H1 (cell line): ENCODE measurements at regions not wholly inside any gene's neighbourhood (a gene's known extent, or its start where the extent isn't known, plus 50 kb on each side); places are given as distances from the start of the nearest gene placed in this dataset.

Experiments used
- EZH2 ChIP-seq: fragments of 200-600 bp; sonication (generic); IDR thresholded peaks from 2 replicates; pipeline ENCODE4 v1.7.1; 2012; ENCODE audit warnings: low read depth, mild to moderate bottlenecking, moderate library complexity, low read length, inconsistent platforms; ENCODE audit not compliant: severe bottlenecking
- POLR2AphosphoS5 ChIP-seq: IDR thresholded peaks from 2 replicates; pipeline ENCODE4 v1.6.1; 2011; ENCODE audit warnings: low read depth, low read length
- RBBP5 ChIP-seq: IDR thresholded peaks from 2 replicates; pipeline ENCODE4 v1.7.1; 2012; ENCODE audit warnings: low read depth, mild to moderate bottlenecking, inconsistent platforms, low read length, moderate library complexity, borderline replicate concordance
- SIX5 ChIP-seq: IDR thresholded peaks from 2 replicates; pipeline ENCODE4 v1.6.1; 2011; ENCODE audit warnings: mild to moderate bottlenecking, low read depth, low read length
- SP1 ChIP-seq: IDR thresholded peaks from 2 replicates; pipeline ENCODE4 v1.6.1; 2011; ENCODE audit warnings: low read depth, low read length
- USF2 ChIP-seq: IDR thresholded peaks from 2 replicates; pipeline ENCODE4 v1.6.1; 2011; ENCODE audit warnings: low read length, improper control_type of control experiment

DNA sequence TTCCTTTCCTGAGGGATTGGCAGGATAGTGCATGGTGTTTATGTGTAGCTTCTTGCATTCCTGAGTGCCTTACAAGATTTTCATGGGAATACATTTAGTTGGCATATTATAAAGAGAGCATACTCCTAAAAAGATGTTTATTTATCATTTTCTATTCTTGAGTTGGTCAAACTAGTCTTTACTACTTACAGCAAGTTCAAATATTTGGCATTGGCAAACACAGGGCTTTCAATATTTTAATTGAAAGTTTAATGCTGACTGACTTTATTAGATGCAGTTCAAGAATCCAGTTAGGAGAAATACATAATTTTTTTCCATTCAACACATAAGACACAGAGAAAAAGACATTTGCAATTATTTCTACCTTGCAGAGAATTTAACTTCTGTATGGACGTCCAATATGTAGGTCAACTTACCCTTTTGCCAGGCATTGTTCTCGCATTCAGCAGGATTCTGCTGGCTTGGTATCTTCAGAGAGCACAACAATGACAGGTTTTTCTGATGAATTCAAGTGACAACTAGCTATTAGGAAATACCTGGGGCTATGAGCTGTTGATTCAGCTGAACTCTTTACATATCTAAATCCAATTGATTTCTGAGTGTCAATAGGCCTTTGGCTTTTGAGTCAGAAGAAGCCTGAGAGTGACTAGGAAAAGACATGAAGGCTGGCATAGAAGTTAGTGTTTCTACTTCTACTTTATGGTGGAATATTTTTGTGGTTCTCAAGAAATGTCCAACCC lies 129.6 kb downstream of the LURAP1L start:
- TF ChIP-seq SP1 (no peak), RBBP5 (no peak), POLR2AphosphoS5 (no peak), SIX5 (no peak), USF2 (no peak), EZH2 (no peak)
